HEK293T (cell line): ENCODE measurements at regions not wholly inside any gene's neighbourhood (a gene's known extent, or its start where the extent isn't known, plus 50 kb on each side); places are given as distances from the start of the nearest gene placed in this dataset.

Source experiments
- BHLHE40 ChIP-seq: fragments of 450-650 bp; IDR thresholded peaks from 2 replicates; pipeline ENCODE4 v1.6.1; 2016; ENCODE audit warnings: mild to moderate bottlenecking, moderate library complexity, borderline replicate concordance
- FOXM1 ChIP-seq: fragments of 450-650 bp; IDR thresholded peaks from 2 replicates; pipeline ENCODE4 v1.6.1; 2017; ENCODE audit warnings: mild to moderate bottlenecking, borderline replicate concordance

GRCh38 chr3:106425026-106425425 lies 556.2 kb upstream of the CBLB start:
- no peak for TF ChIP-seq BHLHE40
- no peak for TF ChIP-seq FOXM1
